HT1080 (cell line): ENCODE measurements at regions not wholly inside any gene's neighbourhood (a gene's known extent, or its start where the extent isn't known, plus 50 kb on each side); places are given as distances from the start of the nearest gene placed in this dataset.
A peak's percentile ranks its signal among the peaks of the same experiment; 100 is the strongest.

Experiments used
- DNase-seq: peaks from one replicate; pipeline ENCODE4 v3.0.0-alpha.2; 2015; ENCODE audit warnings: low read depth

DNA sequence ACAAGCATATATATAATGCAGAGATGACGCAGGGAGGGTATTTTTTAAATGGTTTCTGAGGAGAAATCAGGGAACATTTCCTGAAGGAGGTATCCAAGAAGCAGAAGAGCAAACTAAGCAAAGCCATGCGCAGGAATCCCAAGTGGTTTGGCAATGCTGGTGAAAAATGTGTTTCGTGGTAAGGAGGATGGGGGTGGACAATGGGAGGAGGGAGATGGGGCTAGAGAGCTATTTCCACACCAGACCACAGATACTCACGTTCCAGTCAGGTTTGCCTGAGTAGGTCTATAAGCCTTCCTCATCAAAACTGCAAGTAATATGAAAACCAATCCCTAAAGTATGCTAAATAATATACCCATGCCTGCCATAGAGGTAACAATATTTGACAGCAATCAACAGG lies 223.7 kb upstream of the MKLN1 start:
- peak; percentile 69 for DNase-seq

DNA sequence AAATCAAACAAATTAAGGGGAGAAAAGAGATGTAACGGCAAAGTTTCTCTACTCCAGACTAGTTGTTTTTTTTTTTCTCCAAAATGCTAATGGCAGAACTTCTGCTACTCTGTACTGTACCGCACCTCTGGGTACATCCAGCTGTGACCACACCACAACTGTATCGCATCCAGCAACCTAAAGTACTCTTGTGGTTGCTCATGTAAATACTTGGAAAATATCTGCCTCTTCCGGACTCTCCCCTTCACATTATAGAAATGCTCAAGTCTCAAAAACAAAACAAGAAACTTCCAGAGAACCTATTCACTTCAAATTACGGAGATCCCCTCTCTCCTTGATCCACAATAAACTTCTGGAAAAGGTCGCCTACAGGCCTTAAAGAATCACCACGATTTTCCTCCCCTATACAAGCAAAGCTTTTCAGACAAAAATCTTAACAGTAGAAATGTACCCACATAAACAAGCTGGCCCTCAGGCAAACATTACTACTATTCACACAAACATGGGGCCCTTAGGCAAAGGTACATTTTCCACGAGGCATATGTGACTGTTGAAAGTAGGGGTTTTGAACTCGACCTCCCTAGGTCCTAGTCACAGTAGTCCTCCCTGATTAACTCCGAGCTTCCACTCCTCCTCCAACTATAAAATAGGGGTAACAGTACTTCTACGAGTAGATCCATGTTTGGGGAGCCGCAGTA lies 222.9 kb upstream of the MKLN1 start:
- peak; percentile 6 for DNase-seq

DNA sequence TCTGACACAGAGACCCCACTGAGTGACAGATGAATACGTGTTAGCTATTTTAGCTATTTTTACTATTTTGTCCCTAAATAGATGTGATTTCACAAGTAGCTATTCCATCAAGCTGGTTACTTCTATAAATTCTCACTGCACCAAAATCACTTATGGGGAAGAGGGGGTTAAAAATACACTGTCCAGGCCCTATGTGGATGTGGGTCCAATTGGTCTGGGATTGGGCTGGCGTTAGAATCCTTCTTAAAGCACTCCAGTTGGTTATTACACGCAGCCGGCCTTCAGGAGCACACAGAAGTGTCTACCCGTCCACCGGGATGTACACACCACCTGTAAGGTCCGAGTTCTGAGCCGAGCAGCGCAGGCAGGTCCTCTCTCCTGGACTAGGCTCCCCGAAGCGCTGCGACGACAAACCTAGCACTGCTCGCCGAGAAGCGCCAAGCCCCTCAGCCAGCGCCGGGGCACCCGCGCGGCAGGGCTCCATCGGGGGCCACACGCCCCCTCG lies 222.3 kb upstream of the MKLN1 start:
- DNase-seq, result peak; percentile 17

- peak; percentile 79 for DNase-seq
Observed at GRCh38 chr7:131105799-131106680, 221.6 kb upstream of the MKLN1 start.

GRCh38 chr7:131106681-131107336 lies 220.9 kb upstream of the MKLN1 start:
- peak; percentile 23 for DNase-seq

DNA sequence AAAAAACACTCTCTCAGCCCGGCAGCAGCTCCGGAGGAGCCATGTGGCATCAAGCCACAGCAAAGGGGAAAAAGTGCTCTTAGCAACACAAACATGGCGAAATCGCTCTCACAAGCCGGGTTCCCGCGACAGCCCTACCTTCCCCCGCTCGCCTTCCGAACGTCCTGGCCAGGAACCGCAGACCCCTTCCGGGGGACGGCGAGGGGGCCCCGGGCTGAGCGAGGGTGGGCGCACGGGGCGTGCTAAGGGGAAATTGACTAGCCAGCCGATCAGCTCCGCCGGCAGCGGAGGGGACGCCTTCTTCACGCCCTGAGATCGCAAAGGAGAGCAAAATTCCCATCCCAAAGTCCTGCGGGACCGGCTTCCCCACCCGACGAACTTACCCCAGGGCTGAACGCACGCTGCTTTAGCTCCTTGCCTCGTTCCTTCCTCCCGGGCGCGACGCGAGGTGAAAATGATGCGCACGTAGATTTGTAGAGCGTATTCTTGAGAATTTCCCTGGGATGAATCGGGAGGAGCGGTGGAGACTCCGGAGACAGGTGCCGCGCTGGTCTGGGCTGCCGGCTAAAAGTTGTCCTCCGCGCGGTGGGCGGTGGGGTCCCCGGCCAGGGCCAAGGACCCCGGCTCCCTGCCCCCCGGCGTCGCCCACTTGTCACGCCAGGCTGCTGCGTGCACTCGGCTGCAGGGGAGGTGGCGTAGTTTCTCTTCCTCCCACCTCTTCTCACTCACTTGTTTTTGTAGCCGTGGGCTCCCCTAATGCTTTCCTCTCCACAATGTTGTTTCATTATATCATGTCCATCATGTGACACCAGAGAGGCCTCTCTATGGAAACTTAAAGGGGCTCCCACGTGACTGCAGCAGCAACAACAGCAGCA lies 220.1 kb upstream of the MKLN1 start:
- DNase-seq, result peak; percentile 55

DNA sequence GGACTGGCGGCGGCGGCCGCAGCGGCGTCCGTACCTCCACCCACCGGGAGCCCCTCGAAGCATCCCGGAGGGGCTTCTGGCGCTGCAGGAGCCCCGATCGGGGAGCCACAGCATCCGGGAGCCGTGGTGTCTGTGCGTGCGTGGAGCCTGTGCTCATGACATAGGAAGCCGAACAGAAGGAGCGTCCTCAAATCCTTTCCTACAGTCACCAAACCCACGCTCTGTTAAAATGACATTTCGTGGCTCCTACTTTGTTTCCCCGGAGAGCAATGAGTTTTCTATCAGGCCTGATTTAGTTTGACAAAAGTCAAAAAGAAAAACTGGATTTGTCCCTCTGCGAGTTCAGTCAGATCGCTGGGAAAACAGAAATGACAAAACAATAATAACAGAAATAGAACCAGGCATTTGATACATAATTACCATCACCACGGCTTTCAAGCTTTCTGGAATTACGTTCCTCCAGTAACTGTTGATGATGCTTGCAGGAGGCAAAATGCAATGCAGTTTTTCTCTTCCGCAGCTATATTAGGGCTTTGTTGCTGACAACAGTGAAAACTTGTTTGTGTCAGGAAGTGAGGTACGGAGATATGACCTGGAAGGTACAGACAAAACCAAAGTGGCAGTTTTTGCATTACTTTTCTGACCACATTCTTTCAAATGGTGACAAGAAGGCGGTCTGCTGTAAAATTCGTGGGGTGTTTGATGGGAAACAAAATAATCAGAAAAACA lies 219.3 kb upstream of the MKLN1 start:
- peak; percentile 3 for DNase-seq

DNA sequence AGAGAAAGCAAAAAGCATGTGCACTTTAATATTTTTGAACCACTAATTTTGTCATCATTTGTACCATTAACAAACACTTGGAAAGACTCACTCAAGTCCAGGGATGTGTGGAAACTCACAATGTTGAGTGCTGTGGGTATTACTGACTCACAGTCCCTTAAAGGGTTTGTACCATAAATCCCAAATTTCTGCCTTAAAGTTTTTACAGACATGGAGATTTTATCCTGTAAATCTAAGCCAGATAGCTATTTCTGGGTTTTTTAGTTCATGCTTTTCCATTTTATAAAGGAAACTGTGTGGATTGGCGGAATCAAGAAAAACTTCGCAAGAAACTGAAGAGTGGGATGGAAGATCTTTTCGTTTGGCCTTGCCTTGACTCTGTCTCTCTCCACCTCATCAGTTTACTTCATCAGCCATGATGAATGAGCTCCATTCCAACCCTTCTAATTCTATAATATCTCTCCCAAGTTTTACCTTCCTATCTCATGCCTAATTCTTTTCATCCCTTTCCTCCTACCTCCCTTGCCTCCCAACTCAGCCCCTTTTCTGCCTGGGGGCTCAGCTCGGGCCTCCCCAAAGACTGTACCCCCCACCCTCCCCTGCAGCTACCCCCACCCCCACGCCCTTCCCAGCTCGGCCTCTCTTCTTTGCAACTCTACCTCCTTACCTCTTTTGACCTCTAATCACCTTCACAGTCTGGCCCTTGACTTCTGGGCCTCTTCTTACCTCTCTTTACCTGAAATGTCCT lies 218.5 kb upstream of the MKLN1 start:
- DNase-seq, result peak; percentile 24

DNA sequence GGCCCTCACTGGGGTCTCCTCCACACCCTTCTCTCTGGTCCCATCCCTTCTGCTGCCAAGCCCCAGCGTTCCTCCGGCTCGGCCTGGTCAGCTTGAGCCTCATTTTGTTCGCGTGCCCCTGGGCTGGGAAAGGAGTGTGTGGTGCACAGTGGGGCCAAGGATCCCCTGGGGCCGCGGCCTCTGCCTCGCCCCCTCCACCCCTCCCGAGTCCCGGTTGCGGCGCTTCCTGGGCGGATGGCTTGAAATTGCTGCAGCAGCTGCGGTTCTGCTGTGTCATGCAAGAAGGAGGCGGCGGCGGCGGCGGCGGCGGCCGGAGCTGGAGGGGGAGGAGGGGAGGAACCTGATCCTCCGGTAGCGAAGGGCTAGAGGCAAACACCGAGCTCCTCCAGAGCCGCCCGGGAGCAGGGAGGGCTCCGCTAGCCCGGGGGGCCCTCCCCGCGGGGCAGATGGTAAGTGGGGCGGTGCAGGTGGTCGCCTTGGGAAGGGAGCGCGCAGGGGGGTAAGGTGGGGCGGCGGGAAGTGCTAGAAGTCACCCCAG lies 217.8 kb upstream of the MKLN1 start:
- peak; percentile 80 for DNase-seq

DNA sequence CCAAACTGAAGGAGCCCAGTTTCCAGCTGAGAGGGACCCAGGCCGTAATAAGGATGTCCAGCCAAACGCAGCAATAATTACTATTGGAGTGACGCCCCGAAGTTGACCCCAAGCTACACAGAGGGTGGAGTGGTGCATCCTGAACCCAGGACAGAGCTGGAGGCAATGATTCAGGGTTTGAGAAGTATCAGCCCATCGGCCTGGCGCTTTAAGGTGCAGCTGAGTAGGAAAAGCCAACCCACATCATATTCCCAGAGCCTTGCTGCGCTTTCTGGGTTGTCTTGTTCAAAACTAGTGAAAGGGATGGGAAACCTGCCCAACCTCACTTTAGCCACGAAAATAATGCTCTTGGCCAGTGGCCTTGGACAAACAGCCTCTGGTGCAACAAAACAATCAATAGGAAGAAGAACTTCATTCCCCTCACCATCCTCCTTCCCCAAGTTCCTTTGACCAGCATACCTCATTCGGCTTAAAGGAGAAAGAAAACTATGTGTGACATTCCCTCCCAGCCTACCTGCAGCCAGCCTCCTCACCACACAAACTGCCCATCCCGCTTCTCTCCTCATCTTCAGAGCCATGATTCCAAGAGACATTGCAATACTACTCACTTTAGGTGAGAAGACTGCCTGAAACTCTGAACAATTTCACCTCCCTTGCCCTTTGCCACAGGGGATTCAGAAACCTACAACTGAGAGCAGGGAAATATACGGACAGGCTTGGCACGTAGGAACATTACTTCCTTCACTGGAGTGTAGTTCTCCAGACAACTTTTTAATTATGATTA lies 217.2 kb upstream of the MKLN1 start:
- DNase-seq, result peak; percentile 54

GRCh38 chr7:131111081-131111576 lies 216.5 kb upstream of the MKLN1 start:
- peak; percentile 71 for DNase-seq

DNA sequence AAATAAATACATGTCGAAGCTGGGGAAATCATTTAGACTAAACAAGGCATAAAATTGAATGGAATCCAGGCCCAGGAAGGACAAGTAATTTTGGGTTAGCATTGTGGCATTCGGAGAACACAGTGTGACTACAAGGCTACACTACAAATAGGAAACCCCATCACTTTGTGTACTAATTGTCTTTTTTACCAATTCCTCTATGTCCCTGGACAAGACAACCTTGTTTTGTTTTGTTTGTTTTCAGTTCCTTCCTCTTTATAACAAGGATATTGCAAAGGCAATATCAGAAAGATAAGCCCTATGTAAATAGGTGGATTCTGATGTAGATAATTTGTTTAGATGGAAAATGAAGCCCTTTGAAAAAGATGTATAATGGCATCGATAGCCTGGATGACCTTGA lies 215.9 kb upstream of the MKLN1 start:
- no peak for DNase-seq

DNA sequence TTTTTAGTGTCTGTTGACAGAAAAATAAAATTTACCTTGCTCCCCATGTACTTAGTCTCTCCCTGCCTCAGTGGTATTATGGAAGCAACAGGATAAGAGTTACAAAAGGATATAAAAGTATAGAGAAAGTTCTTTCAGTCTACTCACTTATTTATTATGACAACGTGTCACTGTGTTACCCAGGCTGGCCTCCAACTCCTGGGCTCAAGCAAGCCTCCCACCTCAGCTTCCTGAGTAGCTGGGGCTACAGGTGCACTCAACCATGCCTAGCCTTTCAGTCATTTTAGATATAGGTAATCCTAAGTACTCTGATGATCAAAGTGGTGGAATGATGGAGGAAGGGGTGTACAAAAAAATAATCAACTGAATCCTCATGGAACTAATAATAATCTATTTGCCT lies 215.2 kb upstream of the MKLN1 start:
- no peak for DNase-seq

GRCh38 chr7:131115340-131115739 lies 212.3 kb upstream of the MKLN1 start:
- no peak for DNase-seq

- DNase-seq, result no peak
Observed at GRCh38 chr7:131117439-131117838, 210.2 kb upstream of the MKLN1 start.

GRCh38 chr7:131119381-131119780 lies 208.3 kb upstream of the MKLN1 start:
- DNase-seq, result no peak

- no peak for DNase-seq
Observed at GRCh38 chr7:131122394-131122793, 205.3 kb upstream of the MKLN1 start.

DNA sequence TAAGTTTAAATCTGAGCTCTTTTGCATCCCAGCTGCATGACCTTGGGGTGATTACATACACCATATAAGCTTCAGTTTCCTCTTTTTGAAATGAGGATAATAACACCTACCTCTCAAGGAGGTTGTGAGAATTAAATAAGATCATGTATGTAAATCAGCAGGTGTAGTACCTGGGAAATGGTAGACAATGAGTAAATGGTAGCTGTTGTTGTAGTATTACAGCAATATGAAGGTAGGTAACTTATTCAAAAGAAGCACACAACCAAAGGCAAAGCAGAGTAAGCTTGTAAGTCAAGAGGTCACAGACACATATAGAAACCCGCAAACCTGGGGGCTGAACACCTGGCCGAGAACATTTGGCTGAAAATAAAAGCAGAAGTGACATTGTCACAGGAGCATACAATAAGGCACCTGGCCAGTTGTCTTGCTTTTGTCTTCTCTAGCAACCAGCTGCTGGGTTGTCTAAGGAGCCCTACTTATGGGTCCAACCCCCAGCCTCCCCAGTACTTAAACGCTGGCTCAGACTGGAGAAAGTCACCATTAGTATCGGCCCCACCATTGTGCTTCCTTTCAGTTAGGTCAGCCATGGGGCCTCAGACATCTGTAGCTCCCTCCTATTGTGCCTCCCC lies 203.6 kb upstream of the MKLN1 start:
- no peak for DNase-seq
